HPDE6-E6E7 (cell line): ENCODE measurements at regions not wholly inside any gene's neighbourhood (a gene's known extent, or its start where the extent isn't known, plus 50 kb on each side); places are given as distances from the start of the nearest gene placed in this dataset.

ENCODE experiments used
- DNase-seq: peaks from one replicate; pipeline ENCODE4 v3.0.0; 2011; ENCODE audit warnings: missing footprints; ENCODE audit errors: extremely low spot score

GRCh38 chr2:217722883-217723472 is 279.8 kb downstream of the TNS1 start:
- DNase-seq, result no peak

- DNase-seq, result no peak
These were observed 285.1 kb downstream of the TNS1 start for GRCh38 chr2:217717646-217718045.

- no peak for DNase-seq
These were observed 287.3 kb downstream of the TNS1 start for GRCh38 chr2:217715484-217715883.

- peak; percentile 38 for DNase-seq
These were observed 288.5 kb downstream of the TNS1 start for GRCh38 chr2:217714287-217714751.

- DNase-seq, result peak; percentile 72
These were observed 289.2 kb downstream of the TNS1 start for GRCh38 chr2:217713395-217714286.

GRCh38 chr2:217712431-217712830 is 290.4 kb downstream of the TNS1 start:
- DNase-seq, result no peak

- DNase-seq, result no peak
These were observed 291.6 kb downstream of the TNS1 start for GRCh38 chr2:217711188-217711587.

GRCh38 chr2:217710211-217710765 is 292.5 kb downstream of the TNS1 start:
- DNase-seq, result no peak

GRCh38 chr2:217709478-217710210 is 293.2 kb downstream of the TNS1 start:
- DNase-seq, result no peak

GRCh38 chr2:217707131-217707611 is 295.6 kb downstream of the TNS1 start:
- DNase-seq, result peak; percentile 44

- no peak for DNase-seq
These were observed 296.3 kb downstream of the TNS1 start for GRCh38 chr2:217706513-217706912.

GRCh38 chr2:217706095-217706494 is 296.7 kb downstream of the TNS1 start:
- no peak for DNase-seq

- DNase-seq, result no peak
These were observed 297.3 kb downstream of the TNS1 start for GRCh38 chr2:217705461-217705860.

GRCh38 chr2:217703999-217704398 is 298.8 kb downstream of the TNS1 start:
- no peak for DNase-seq

- DNase-seq, result no peak
These were observed 299.7 kb downstream of the TNS1 start for GRCh38 chr2:217703102-217703501.

- no peak for DNase-seq
These were observed 301.2 kb downstream of the TNS1 start for GRCh38 chr2:217701622-217702021.

- no peak for DNase-seq
These were observed 304.1 kb downstream of the TNS1 start for GRCh38 chr2:217698691-217699090.

- peak; percentile 54 for DNase-seq
These were observed 307.7 kb downstream of the TNS1 start for GRCh38 chr2:217695033-217695520.

- no peak for DNase-seq
These were observed 308.5 kb downstream of the TNS1 start for GRCh38 chr2:217694291-217694690.

- no peak for DNase-seq
These were observed 309.4 kb downstream of the TNS1 start for GRCh38 chr2:217693363-217693762.

GRCh38 chr2:217691920-217692666 is 310.7 kb downstream of the TNS1 start:
- no peak for DNase-seq
